H1 (cell line): ENCODE measurements at regions not wholly inside any gene's neighbourhood (a gene's known extent, or its start where the extent isn't known, plus 50 kb on each side); places are given as distances from the start of the nearest gene placed in this dataset.

Experiments
- CTCF ChIA-PET: fragments of 300-600 bp; sonication (Branson Sonifier 250); formaldehyde crosslinking; loops from one replicate; lab custom pipeline; 2021; ENCODE audit not compliant: partially characterized antibody; lab: Charles Lee
- POLR2A ChIA-PET: fragments of 300-600 bp; sonication (Branson Sonifier 250); formaldehyde crosslinking; loops from one replicate; lab custom pipeline; 2021; ENCODE audit warnings: inconsistent platforms; ENCODE audit not compliant: partially characterized antibody; lab: Charles Lee
- DNase-seq, 2 experiments: peaks; one replicate each; pipeline versions ENCODE4 v3.0.0 to v3.0.0-alpha.2; 2010 to 2022; ENCODE audit warnings: low spot score in 2 of 2, low read depth in 1 of 2, mixed read lengths in 1 of 2
- FAIRE-seq: peaks from 2 replicates; lab custom pipeline; 2011; peaks lifted over from hg19 to GRCh38; lab: Jason Lieb, UNC
- H2AFZ ChIP-seq: 2 replicates; pipeline ENCODE4 v1.8.1; 2012; ENCODE audit warnings: low read length, inconsistent platforms
- H2AK5ac ChIP-seq: 2 replicates; pipeline ENCODE4 v1.6.1; 2013; ENCODE audit warnings: low read depth, low read length
- H2BK120ac ChIP-seq: replicated peaks from 2 replicates; pipeline ENCODE3; 2013; ENCODE audit warnings: low read depth, low read length, inconsistent platforms
- H2BK12ac ChIP-seq: 2 replicates; pipeline ENCODE4 v1.6.1; 2013; ENCODE audit warnings: low read depth, low read length
- H2BK15ac ChIP-seq: 2 replicates; pipeline ENCODE4 v1.6.1; 2013; ENCODE audit warnings: low read length
- H2BK20ac ChIP-seq: 2 replicates; pipeline ENCODE4 v1.6.1; 2013; ENCODE audit warnings: low read length
- H2BK5ac ChIP-seq: 2 replicates; pipeline ENCODE4 v1.6.1; 2013; ENCODE audit warnings: low read depth, low read length
- H3K14ac ChIP-seq: 2 replicates; pipeline ENCODE4 v1.6.1; 2013; ENCODE audit warnings: inconsistent platforms; ENCODE audit not compliant: insufficient read length
- H3K18ac ChIP-seq: 2 replicates; pipeline ENCODE4 v1.6.1; 2013; ENCODE audit warnings: low read length; ENCODE audit errors: extremely low read depth
- H3K23ac ChIP-seq: 2 replicates; pipeline ENCODE4 v1.6.1; 2013; ENCODE audit warnings: inconsistent platforms; ENCODE audit not compliant: insufficient read length
- H3K23me2 ChIP-seq: 2 replicates; pipeline ENCODE4 v1.6.1; 2013; ENCODE audit warnings: low read depth, low read length
- H3K27ac ChIP-seq: 2 replicates; pipeline ENCODE4 v1.6.1; 2011; ENCODE audit warnings: low read depth, low read length, inconsistent platforms
- H3K27me3 ChIP-seq, 4 experiments: replicated peaks in 1 of 4; 1 replicate in 1 of 4; 2 replicates in 3 of 4; pipeline versions ENCODE4 v1.6.1 to v1.8.1; 2011 to 2013; ENCODE audit warnings: low read length in 3 of 4, mild to moderate bottlenecking in 3 of 4, inconsistent platforms in 2 of 4, mixed read lengths in 2 of 4, moderate library complexity in 1 of 4; ENCODE audit not compliant: control insufficient read depth in 3 of 4, insufficient read depth in 3 of 4; ENCODE audit errors: extremely low read depth in 1 of 4
- H3K36me3 ChIP-seq, 4 experiments: 2 replicates each; pipeline versions ENCODE4 v1.6.1 to v1.8.1; 2011 to 2013; ENCODE audit warnings: mild to moderate bottlenecking in 4 of 4, low read length in 3 of 4, moderate library complexity in 2 of 4, control low read depth in 1 of 4, inconsistent platforms in 1 of 4; ENCODE audit not compliant: insufficient read depth in 4 of 4, control insufficient read depth in 2 of 4
- H3K4ac ChIP-seq: replicated peaks from 2 replicates; pipeline ENCODE3; 2013; ENCODE audit warnings: low read length, low read depth, mixed read lengths, inconsistent platforms; ENCODE audit not compliant: insufficient read length
- H3K4me1 ChIP-seq, 4 experiments: replicated peaks in 1 of 4; 1 replicate in 1 of 4; 2 replicates in 3 of 4; pipeline versions ENCODE4 v1.6.1 to v1.8.1; 2011 to 2013; ENCODE audit warnings: low read length in 3 of 4, inconsistent platforms in 2 of 4, mixed read lengths in 1 of 4; ENCODE audit not compliant: insufficient read depth in 4 of 4, control insufficient read depth in 3 of 4
- H3K4me2 ChIP-seq, 2 experiments: 2 replicates each; pipeline versions ENCODE4 v1.6.1 to v1.8.1; 2011 to 2013; ENCODE audit warnings: low read depth in 2 of 2, low read length in 2 of 2, control low read depth in 1 of 2, inconsistent platforms in 1 of 2, mild to moderate bottlenecking in 1 of 2; ENCODE audit not compliant: insufficient read depth in 1 of 2
- H3K4me3 ChIP-seq, 4 experiments: fragments of 200-600, 300-600 bp in 1 of 4; sonication (generic), shearing (Covaris generic), sonication (Bioruptor Twin) in 1 of 4; 2 replicates each; pipeline versions ENCODE4 v1.5.1 to v1.8.1; 2011 to 2016; ENCODE audit warnings: low read length in 4 of 4, low read depth in 3 of 4, control low read depth in 2 of 4, inconsistent platforms in 2 of 4, mild to moderate bottlenecking in 2 of 4, mixed read lengths in 1 of 4, moderate library complexity in 1 of 4; ENCODE audit not compliant: insufficient read depth in 2 of 4; ENCODE audit errors: extremely low read depth in 1 of 4
- H3K56ac ChIP-seq: replicated peaks from 2 replicates; pipeline ENCODE3; 2013; ENCODE audit warnings: low read depth, mild to moderate bottlenecking, mixed read lengths, low read length, inconsistent platforms; ENCODE audit not compliant: insufficient read length
- H3K79me1 ChIP-seq: 2 replicates; pipeline ENCODE4 v1.6.1; 2013; ENCODE audit warnings: low read depth, low read length, control low read depth
- H3K79me2 ChIP-seq, 2 experiments: 2 replicates each; pipeline versions ENCODE4 v1.6.1 to v1.8.1; 2012 to 2013; ENCODE audit warnings: low read length in 2 of 2, mild to moderate bottlenecking in 2 of 2, inconsistent platforms in 1 of 2; ENCODE audit not compliant: insufficient read depth in 2 of 2, control insufficient read depth in 1 of 2
- H3K9ac ChIP-seq, 4 experiments: replicated peaks in 1 of 4; 1 replicate in 1 of 4; 2 replicates in 3 of 4; pipeline versions ENCODE4 v1.6.1 to v1.8.1; 2011 to 2013; ENCODE audit warnings: low read depth in 3 of 4, low read length in 3 of 4, control low read depth in 2 of 4, mild to moderate bottlenecking in 2 of 4, moderate library complexity in 2 of 4, inconsistent platforms in 1 of 4; ENCODE audit errors: extremely low read depth in 1 of 4
- H3K9me3 ChIP-seq, 2 experiments: 2 replicates each; pipeline versions ENCODE4 v1.6.1 to v1.8.1; 2012 to 2013; ENCODE audit warnings: mild to moderate bottlenecking in 2 of 2, moderate library complexity in 2 of 2, control low read depth in 1 of 2, inconsistent platforms in 1 of 2, low read depth in 1 of 2, low read length in 1 of 2, mixed read lengths in 1 of 2; ENCODE audit not compliant: insufficient read depth in 2 of 2
- H4K20me1 ChIP-seq, 2 experiments: replicated peaks in 1 of 2; 2 replicates each; pipeline versions ENCODE3 to v1.8.1; 2011 to 2013; ENCODE audit warnings: inconsistent platforms in 2 of 2, low read length in 2 of 2, mild to moderate bottlenecking in 1 of 2; ENCODE audit not compliant: insufficient read depth in 2 of 2, control insufficient read depth in 1 of 2
- H4K5ac ChIP-seq: 2 replicates; pipeline ENCODE4 v1.6.1; 2013; ENCODE audit warnings: low read length, low read depth, mixed read lengths, inconsistent platforms; ENCODE audit not compliant: insufficient read length
- H4K8ac ChIP-seq: 2 replicates; pipeline ENCODE4 v1.8.0; 2013; ENCODE audit warnings: mild to moderate bottlenecking, moderate library complexity, low read length, inconsistent platforms; ENCODE audit not compliant: insufficient read depth; ENCODE audit errors: extremely low read depth
- H4K91ac ChIP-seq: replicated peaks from 2 replicates; pipeline ENCODE3; 2013; ENCODE audit warnings: low read length, mixed read lengths, inconsistent platforms; ENCODE audit not compliant: insufficient read length
- ASH2L ChIP-seq: fragments of 200-600, 300-600 bp; sonication (generic); IDR thresholded peaks from one replicate; pipeline ENCODE4 v1.7.1; 2017; ENCODE audit warnings: low read length
- BCL11A ChIP-seq, 2 experiments: IDR thresholded peaks; one replicate each; pipeline ENCODE4 v1.6.1; 2011; ENCODE audit warnings: low read depth in 2 of 2, low read length in 2 of 2, mild to moderate bottlenecking in 2 of 2
- CBX5 ChIP-seq: fragments of 300-800, 300-1000 bp; sonication (generic); IDR thresholded peaks from 2 replicates; pipeline ENCODE4 v1.7.1; 2016; ENCODE audit warnings: antibody characterized with exemption, low read length, low read depth
- CREB1 ChIP-seq: IDR thresholded peaks from 2 replicates; pipeline ENCODE4 v1.6.1; 2012; ENCODE audit warnings: inconsistent platforms
- EGR1 ChIP-seq: IDR thresholded peaks from 2 replicates; pipeline ENCODE4 v1.6.1; 2011; ENCODE audit warnings: low read depth, low read length, borderline replicate concordance
- GTF2F1 ChIP-seq: IDR thresholded peaks from 2 replicates; pipeline ENCODE4 v1.6.1; 2012; ENCODE audit warnings: low read depth, low read length, improper control_type of control experiment, borderline replicate concordance
- HDAC2 ChIP-seq, 2 experiments: fragments of 300-600 bp in 1 of 2; sonication (generic) in 1 of 2; IDR thresholded peaks; 2 replicates each; pipeline ENCODE4 v1.6.1; 2011 to 2012; ENCODE audit warnings: low read depth in 2 of 2, low read length in 2 of 2, mild to moderate bottlenecking in 2 of 2, moderate library complexity in 2 of 2, borderline replicate concordance in 1 of 2, inconsistent platforms in 1 of 2
- KDM1A ChIP-seq: fragments of 200-600, 300-600 bp; sonication (generic); IDR thresholded peaks from 2 replicates; pipeline ENCODE4 v1.7.1; 2016; ENCODE audit warnings: mild to moderate bottlenecking, low read length, borderline replicate concordance
- PHF8 ChIP-seq: fragments of 200-600 bp; sonication (generic); conservative IDR thresholded peaks from 2 replicates; pipeline ENCODE4 v1.7.1; 2012; ENCODE audit warnings: low read depth, mild to moderate bottlenecking, inconsistent platforms, low read length, moderate library complexity
- RAD21 ChIP-seq, 2 experiments: IDR thresholded peaks in 1 of 2; conservative IDR thresholded peaks in 1 of 2; 2 replicates each; pipeline ENCODE4 v1.6.1; 2011; ENCODE audit warnings: low read depth in 2 of 2, low read length in 2 of 2, improper control_type of control experiment in 1 of 2, inconsistent platforms in 1 of 2, mild to moderate bottlenecking in 1 of 2, moderate library complexity in 1 of 2
- RNF2 ChIP-seq: fragments of 200-900, 300-1000 bp; sonication (generic); IDR thresholded peaks from 2 replicates; pipeline ENCODE4 v1.7.1; 2016; ENCODE audit warnings: borderline replicate concordance, low read depth, mild to moderate bottlenecking, antibody characterized with exemption, low read length; ENCODE audit not compliant: poor library complexity, severe bottlenecking; ENCODE audit errors: missing control alignments
- SIX5 ChIP-seq: IDR thresholded peaks from 2 replicates; pipeline ENCODE4 v1.6.1; 2011; ENCODE audit warnings: mild to moderate bottlenecking, low read depth, low read length
- WGBS, 2 experiments: shearing (Covaris generic) in 1 of 2; methylation state at CpG; one replicate each; pipeline versions ENCODE4 v1.1.6 to v1.1.7; 2013 to 2015; ENCODE audit warnings: low lambda C conversion rate in 2 of 2, mixed read lengths in 2 of 2, inconsistent platforms in 1 of 2, low coverage in 1 of 2, missing lambda C conversion rate in 1 of 2; ENCODE audit not compliant: insufficient replicate concordance in 2 of 2, insufficient coverage in 1 of 2, insufficient read length in 1 of 2; ENCODE audit errors: extremely low coverage in 1 of 2, missing lambda C conversion rate in 1 of 2; 5-methylcytosine and 5-hydroxymethylcytosine counted together

- no peak overlapping the region for H4K8ac ChIP-seq
- no peaks in the 10 kb centered on the region for H3K79me2 ChIP-seq
- no peaks in the 10 kb centered on the region for H3K36me3 ChIP-seq
- H2BK15ac ChIP-seq = no peak overlapping the region
- no peak overlapping the region for H3K9ac ChIP-seq
- H2BK20ac ChIP-seq = no peak overlapping the region
- H2BK5ac ChIP-seq = no peak overlapping the region
- ChIA-PET CTCF (interaction anchor here (0.6 kb wide), 1 partner anchor 1024 kb away, joined by 3 read pairs; no protein-coding TSS in a partner anchor), POLR2A (no interaction called here)
- no peak overlapping the region for H3K18ac ChIP-seq
- no peak overlapping the region for H2BK12ac ChIP-seq
- H4K91ac ChIP-seq = no peak overlapping the region
- no peak overlapping the region for H2AK5ac ChIP-seq
- no peak overlapping the region for H3K4ac ChIP-seq
- no peak overlapping the region for H2BK120ac ChIP-seq
- DNase-seq = no peak
- 90% methylated on average over 2 of the region's 2 CpGs; no CpG with 5 or more reads in 1 of the 2 experiments for WGBS, 2 experiments
- no peaks in the 10 kb centered on the region for H3K27me3 ChIP-seq
- no peak overlapping the region for H4K5ac ChIP-seq
- H3K9me3 ChIP-seq = no peaks in the 10 kb centered on the region
- H3K4me3 ChIP-seq = no peak overlapping the region
- H3K14ac ChIP-seq = no peak overlapping the region
- no peak overlapping the region for H2AFZ ChIP-seq
- FAIRE-seq = no peak
- H3K23me2 ChIP-seq = no peaks in the 10 kb centered on the region
- no peak overlapping the region for H3K56ac ChIP-seq
- no peaks in the 10 kb centered on the region for H4K20me1 ChIP-seq
- H3K27ac ChIP-seq = no peak overlapping the region
- H3K4me2 ChIP-seq = no peak overlapping the region
- no peaks in the 10 kb centered on the region for H3K4me1 ChIP-seq
- H3K79me1 ChIP-seq = no peaks in the 10 kb centered on the region
- no peak overlapping the region for H3K23ac ChIP-seq
- TF ChIP-seq RAD21 (IDR thresholded peaks at IDR 0.05 in 1 of 2, conservative IDR thresholded peaks at IDR 0.05 in 1 of 2; ENCODE audit: low read depth in 2 of 2, low read length in 2 of 2) = no peak
- no peak for TF ChIP-seq EGR1
- no peak for TF ChIP-seq CREB1
- TF ChIP-seq CBX5 = no peak
- no peak for TF ChIP-seq SIX5
- no peak for TF ChIP-seq GTF2F1
- no peak for TF ChIP-seq BCL11A (IDR thresholded peaks at IDR 0.05; ENCODE audit: low read depth in 2 of 2, low read length in 2 of 2)
- TF ChIP-seq RNF2 = no peak
- TF ChIP-seq HDAC2 (IDR thresholded peaks at IDR 0.05; ENCODE audit: borderline replicate concordance in 1 of 2, low read depth in 2 of 2, low read length in 2 of 2) = no peak
- no peak for TF ChIP-seq ASH2L
- no peak for TF ChIP-seq KDM1A
- TF ChIP-seq PHF8 = no peak
These were observed 1620.6 kb upstream of the MIR17HG start for GRCh38 chr13:89726690-89727435.
